ENCODE measurements at regions not wholly inside any gene's neighbourhood (a gene's known extent, or its start where the extent isn't known, plus 50 kb on each side); places are given as distances from the start of the nearest gene placed in this dataset.

DNA sequence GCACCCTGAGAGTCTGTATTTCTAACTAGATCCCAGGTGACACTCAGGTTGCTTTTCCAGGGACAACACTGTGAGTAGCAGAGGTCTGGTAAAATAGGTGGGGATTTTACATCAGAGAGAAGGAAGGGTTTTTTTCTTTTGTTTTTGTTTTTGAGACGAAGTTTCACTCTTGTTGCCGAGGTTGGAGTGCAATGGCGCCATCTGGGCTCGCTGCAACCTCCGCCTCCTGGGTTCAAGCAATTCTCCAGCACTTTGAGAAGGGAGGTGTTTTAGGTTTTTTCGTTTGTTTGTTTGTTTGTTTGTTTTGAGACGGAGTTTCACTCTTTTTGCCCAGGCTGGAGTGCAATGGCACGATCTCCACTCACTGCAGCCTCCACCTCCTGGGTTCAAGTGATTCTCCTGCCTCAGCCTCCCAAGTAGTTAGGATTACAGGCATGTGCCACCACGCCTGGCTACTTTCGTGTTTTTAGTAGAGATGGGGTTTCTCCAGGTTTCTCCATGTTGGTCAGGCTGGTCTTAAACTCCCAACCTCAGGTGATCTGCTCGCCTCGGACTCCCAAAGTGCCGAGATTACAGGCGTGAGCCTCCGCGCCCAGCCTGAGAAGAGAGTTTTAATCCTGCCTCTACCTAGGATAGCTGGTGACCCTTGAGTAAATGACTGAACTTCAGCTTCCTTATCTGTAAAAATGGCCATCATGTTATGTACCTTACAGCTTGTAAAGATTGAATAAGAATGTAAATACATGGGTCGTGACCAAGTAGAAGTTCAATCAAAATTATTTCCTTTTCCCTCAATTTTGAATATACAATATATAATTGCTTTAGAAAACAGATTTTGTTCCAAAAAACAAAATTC lies 95.9 kb upstream of the FNDC3B start:
- POLR2A ChIA-PET, result no interaction called here
- Histone ChIP-seq H3K9me3 (ENCODE audit: control insufficient read depth, insufficient read depth, low read length) (peaks cover 3% of the 10 kb centered on the region; the same call in 1 of the 2 replicates), H3K27ac (ENCODE audit: low read depth, low read length) (no peak overlapping the region), H3K27me3 (ENCODE audit: control insufficient read depth, insufficient read depth, low read length) (no peaks in the 10 kb centered on the region), H3K4me3 (ENCODE audit: low read depth, low read length) (no peak overlapping the region)
- CTCF ChIA-PET, result no interaction called here
- DNase-seq (ENCODE audit: low read depth, low spot score), result no peak
- TF ChIP-seq CTCF (IDR thresholded peaks at IDR 0.05; ENCODE audit: low read depth, low read length), result no peak

DNA sequence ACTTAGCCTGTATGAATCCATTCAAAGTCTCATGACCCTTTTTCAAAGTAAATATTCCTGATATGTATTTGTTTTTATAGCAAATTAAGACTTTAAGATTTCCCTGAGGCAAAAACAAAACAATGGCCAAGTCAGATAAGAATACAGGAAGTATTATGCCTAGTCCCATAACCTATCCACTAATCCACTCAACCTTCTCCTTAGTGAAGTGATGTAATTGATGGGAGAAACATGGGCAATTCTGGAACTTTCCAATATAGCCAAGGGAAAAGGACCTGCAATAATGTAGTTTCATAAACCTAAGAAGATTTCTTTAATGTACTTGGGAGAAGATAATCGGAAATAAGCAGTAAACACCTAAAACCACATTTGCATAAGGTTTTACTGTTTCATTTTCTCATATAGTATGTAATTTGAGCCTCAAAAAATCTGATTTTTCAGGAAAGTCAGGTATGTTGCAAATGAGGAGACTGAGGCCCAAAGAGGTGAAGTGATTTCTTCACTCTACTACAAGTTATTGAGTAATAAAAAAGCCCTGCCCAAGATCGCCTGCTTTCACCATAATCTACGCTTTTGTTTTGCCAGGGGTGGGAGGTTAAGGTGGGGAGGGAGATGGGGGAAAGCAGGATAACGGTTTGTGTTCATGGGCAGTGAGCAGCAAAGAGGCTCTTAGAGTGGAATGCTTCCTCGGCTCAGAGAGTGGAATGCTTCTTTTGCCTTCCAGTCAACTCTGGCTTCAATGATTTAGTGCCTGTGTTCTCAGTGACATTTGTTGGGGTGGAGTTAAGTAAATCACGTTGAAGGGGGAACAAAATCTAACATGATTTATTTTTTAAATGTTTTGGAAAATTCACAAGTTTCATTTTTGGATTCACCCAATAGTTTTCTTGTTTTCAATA lies 95.0 kb upstream of the FNDC3B start:
- no peak for DNase-seq (ENCODE audit: low read depth, low spot score)
- no peaks in the 10 kb centered on the region for H3K27me3 ChIP-seq (ENCODE audit: control insufficient read depth, insufficient read depth, low read length)
- H3K9me3 ChIP-seq (ENCODE audit: control insufficient read depth, insufficient read depth, low read length), result peaks cover 3% of the 10 kb centered on the region; the same call in 1 of the 2 replicates
- POLR2A ChIA-PET, result no interaction called here
- TF ChIP-seq CTCF (IDR thresholded peaks at IDR 0.05; ENCODE audit: low read depth, low read length), result no peak
- no peak overlapping the region for H3K27ac ChIP-seq (ENCODE audit: low read depth, low read length)
- CTCF ChIA-PET, result no interaction called here
- H3K4me3 ChIP-seq (ENCODE audit: low read depth, low read length), result no peak overlapping the region

GRCh38 chr3:171948674-171949073 lies 90.7 kb upstream of the FNDC3B start:
- no peak for DNase-seq (ENCODE audit: low read depth, low spot score)
- ChIA-PET CTCF (interaction anchor here (0.7 kb wide), 2 partner anchors 176 to 393 kb away, joined by 3 to 4 read pairs; no protein-coding TSS in a partner anchor), POLR2A (no interaction called here)
- Histone ChIP-seq H3K4me3 (ENCODE audit: low read depth, low read length) (no peak overlapping the region), H3K9me3 (ENCODE audit: control insufficient read depth, insufficient read depth, low read length) (peaks cover 3% of the 10 kb centered on the region; the same call in 1 of the 2 replicates), H3K27me3 (ENCODE audit: control insufficient read depth, insufficient read depth, low read length) (no peaks in the 10 kb centered on the region), H3K27ac (ENCODE audit: low read depth, low read length) (no peak overlapping the region)
- no peak for TF ChIP-seq CTCF (IDR thresholded peaks at IDR 0.05; ENCODE audit: low read depth, low read length)

- H3K27me3 ChIP-seq (ENCODE audit: control insufficient read depth, insufficient read depth, low read length), result no peaks in the 10 kb centered on the region
- TF ChIP-seq CTCF (IDR thresholded peaks at IDR 0.05; ENCODE audit: low read depth, low read length), result no peak
- no peak for DNase-seq (ENCODE audit: low read depth, low spot score)
- ChIA-PET CTCF (no interaction called here), POLR2A (no interaction called here)
- no peak overlapping the region for H3K4me3 ChIP-seq (ENCODE audit: low read depth, low read length)
- peaks cover 3% of the 10 kb centered on the region; the same call in 1 of the 2 replicates for H3K9me3 ChIP-seq (ENCODE audit: control insufficient read depth, insufficient read depth, low read length)
- no peak overlapping the region for H3K27ac ChIP-seq (ENCODE audit: low read depth, low read length)
Measured at GRCh38 chr3:171949554-171949953, 89.8 kb upstream of the FNDC3B start.

GRCh38 chr3:171950373-171950772 lies 89.0 kb upstream of the FNDC3B start:
- peaks cover 3% of the 10 kb centered on the region; the same call in 1 of the 2 replicates for H3K9me3 ChIP-seq (ENCODE audit: control insufficient read depth, insufficient read depth, low read length)
- ChIA-PET POLR2A (no interaction called here), CTCF (no interaction called here)
- H3K27ac ChIP-seq (ENCODE audit: low read depth, low read length), result no peak overlapping the region
- DNase-seq (ENCODE audit: low read depth, low spot score), result no peak
- no peaks in the 10 kb centered on the region for H3K27me3 ChIP-seq (ENCODE audit: control insufficient read depth, insufficient read depth, low read length)
- TF ChIP-seq CTCF (IDR thresholded peaks at IDR 0.05; ENCODE audit: low read depth, low read length), result no peak
- no peak overlapping the region for H3K4me3 ChIP-seq (ENCODE audit: low read depth, low read length)

All from AG04450 (cell line).